Suprapubic skin (tissue), 4 donors: ENCODE measurements at regions not wholly inside any gene's neighbourhood (a gene's known extent, or its start where the extent isn't known, plus 50 kb on each side); places are given as distances from the start of the nearest gene placed in this dataset.

Experiments
- CTCF ChIP-seq, 2 donors: fragments of 200-600 bp in 1 of 2; fragments of 450-650 bp in 1 of 2; sonication (generic) in 1 of 2; IDR thresholded peaks; one replicate each; pipeline ENCODE4 v1.5.1; 2016 to 2019; ENCODE audit warnings: antibody characterized with exemption in 2 of 2, mild to moderate bottlenecking in 1 of 2, moderate library complexity in 1 of 2
- EP300 ChIP-seq: sonication (generic); formaldehyde crosslinking; IDR thresholded peaks from one replicate; pipeline ENCODE4 v1.6.1; 2017; ENCODE audit warnings: antibody characterized with exemption
- POLR2A ChIP-seq, 2 donors: fragments of 450-650 bp; IDR thresholded peaks; one replicate each; pipeline ENCODE4 v1.6.1; 2017; ENCODE audit warnings: antibody characterized with exemption in 2 of 2, mild to moderate bottlenecking in 2 of 2, moderate library complexity in 2 of 2
- POLR2AphosphoS5 ChIP-seq, 3 donors: sonication (generic); formaldehyde crosslinking; IDR thresholded peaks; one replicate each; pipeline ENCODE4 v1.6.1; 2017; ENCODE audit warnings: antibody characterized with exemption in 3 of 3

DNA sequence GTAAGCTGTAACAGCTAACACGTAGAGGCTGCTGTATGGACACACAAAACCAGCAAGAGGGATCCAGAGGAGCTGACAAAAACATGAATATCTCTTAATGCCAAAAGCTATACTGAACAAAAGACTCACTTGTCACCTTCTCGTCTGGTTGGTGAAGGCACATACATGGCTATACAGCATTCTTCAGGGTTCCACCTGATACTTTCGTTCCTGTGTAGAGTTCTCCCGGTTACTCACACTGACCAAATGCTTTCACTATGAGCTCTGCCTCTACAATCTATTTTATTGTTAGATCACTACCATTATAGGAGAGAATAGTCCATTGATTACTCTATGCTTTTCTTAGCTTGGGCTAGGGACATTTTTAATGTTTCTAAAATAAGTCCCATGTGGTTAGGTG is 193.1 kb downstream of the HNMT start:
- TF ChIP-seq CTCF (IDR thresholded peaks at IDR 0.05) (no peak), POLR2AphosphoS5 (IDR thresholded peaks at IDR 0.05) (no peak), POLR2A (IDR thresholded peaks at IDR 0.05) (no peak), EP300 (no peak)
